ENCODE measurements at regions not wholly inside any gene's neighbourhood (a gene's known extent, or its start where the extent isn't known, plus 50 kb on each side); places are given as distances from the start of the nearest gene placed in this dataset.

DNA sequence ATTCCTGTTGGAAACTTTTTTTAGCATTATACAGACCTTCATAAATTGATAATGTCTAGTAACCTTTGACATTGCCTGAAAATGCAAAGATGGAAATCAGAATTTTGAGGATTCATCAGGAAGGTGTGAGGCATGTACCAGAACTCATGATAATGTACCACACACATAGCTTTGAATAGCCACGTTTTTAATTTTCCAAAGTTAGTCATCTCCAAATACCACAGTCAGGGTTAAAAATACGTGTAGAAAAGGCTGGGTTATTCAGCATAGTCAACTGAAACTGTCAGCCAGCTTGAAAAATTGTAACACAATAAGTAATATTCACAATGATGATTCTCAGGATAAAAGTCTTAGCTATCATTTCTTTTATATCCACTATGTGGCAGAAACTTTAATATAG lies 102.0 kb upstream of the THRB start:
- no peak for DNase-seq

DNA sequence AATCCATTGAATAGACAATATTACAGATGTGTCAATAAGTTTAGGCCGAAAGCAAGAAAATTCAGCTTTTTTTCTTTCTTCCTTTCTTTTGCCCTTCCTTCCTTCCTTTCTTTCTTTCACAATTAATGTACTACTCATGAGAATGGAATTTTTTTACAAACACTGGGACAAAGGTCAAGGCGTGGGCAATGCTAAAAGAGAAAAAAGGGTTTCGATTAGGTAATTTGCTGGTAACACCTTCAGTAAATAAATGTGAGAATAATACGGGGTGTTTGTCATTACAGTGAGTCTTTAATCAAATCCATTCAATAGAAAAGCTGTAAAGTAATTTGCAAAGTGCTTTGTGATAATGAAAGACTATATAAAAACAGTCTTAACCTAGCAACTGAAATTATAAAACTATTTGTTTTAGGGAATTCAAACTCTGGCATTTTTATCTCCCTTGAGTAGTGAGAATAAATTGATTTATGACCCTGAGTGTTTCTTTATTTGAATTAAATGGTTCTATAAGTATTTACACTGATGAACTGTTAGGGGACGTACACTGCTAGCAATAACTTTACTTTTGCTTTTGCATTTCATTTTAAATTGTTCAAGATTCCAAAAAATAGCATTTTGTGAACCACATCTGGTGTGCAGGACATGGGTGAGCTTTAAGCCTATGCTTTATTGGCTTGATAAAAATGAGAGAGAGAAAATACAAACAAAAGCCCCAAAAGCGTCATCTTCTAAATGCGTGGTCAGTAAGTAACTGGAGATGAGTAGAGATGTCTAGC lies 104.2 kb upstream of the THRB start:
- no peak for DNase-seq

DNA sequence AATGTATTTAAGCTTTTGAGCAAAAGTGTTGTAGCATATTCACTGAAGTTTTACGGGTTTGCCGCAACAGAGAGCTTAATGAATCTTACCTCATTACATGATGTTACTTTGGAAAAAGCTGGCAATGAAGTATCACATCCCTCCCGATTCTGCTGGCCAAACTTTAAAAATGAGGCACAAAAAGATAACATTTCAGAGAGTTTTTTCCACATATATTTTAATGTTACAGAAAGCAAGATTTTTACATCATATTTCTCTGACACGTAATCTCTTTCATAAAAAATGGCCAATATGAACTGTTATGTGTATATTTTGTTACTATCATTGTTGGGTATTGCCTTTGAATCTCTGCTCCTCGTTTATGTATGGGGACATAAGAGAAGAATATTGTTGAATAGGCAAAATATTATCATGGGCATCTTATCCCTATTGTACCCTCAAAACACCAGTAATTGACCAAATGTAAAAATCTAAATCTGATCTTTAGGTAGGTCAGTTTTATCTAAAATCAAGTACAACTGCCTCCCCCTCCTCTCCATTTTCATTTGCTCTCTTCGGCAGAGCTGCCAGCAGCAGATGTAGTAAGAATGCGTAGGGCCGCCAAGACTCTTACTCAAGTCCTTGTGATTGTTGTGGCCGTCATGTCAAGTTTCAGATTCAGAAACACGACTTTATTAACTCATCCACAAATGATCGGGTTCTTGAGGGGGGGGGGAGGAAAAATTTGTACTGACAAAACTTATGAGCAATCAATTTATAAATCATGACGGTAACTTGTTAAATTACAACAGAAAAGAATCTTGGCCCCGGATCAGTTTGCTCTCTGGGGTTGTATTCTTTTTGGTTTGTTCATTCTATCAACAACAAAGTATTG lies 106.7 kb upstream of the THRB start:
- DNase-seq: no peak

DNA sequence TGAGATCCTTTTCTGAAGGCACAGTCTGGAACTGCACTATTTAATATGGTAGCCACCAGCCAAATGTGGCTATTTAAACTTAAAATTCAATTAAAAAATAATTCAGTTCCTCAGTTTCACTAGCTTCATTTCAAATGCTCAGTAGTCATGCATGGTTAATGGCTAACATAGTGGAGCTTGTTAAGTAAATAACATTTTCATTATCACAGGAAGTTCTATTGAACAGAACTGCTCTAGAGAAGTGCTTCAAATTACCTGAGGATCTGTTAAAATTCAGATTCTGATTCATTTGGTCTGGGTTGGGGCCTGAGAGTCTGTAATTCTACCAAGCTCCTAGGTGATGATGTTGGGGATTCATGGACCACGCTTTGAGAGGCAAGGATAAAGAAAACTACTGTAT lies 109.6 kb upstream of the THRB start:
- no peak for DNase-seq

DNA sequence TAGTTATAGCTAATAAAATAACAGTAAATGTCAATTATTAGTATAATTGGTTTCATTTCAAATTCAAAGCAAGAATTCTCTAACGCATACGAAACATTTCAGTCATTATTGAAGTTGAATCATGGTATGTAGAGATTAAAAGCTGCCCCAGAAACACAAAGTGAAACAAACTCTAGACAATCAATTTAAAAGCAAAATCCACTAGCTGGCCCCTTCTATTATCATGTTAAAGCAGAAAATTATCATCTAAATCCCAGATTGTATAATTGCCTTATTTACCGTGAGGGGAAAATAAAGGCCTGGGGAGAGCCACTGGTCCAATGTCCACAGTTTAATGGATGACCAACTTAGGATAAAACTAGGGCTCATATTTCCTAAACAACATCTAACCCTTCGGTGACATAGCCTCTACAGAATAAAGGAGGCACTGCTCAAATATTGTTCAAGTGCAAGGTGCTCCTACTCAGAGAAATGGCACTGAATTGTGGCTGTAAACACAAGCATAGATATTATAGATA lies 110.9 kb upstream of the THRB start:
- no peak for DNase-seq

DNA sequence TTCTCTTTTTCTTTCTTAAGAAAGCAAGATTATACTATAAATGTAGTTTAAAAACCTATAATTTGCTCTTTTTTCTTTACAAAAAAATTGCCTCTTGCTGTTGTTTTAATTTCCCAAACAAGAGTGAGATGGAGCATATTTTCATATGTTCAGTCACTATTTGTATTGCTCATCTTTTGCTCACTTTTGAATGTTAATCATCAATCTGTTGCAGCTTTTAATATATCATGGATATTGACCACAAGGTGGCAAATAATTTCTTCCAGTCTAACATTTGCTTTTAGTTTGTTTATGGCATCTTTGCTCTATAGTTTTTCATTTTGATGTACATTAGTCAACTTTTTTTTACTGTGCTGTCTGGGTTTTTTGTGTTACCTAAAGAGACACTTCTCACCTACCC lies 112.6 kb upstream of the THRB start:
- no peak for DNase-seq

DNA sequence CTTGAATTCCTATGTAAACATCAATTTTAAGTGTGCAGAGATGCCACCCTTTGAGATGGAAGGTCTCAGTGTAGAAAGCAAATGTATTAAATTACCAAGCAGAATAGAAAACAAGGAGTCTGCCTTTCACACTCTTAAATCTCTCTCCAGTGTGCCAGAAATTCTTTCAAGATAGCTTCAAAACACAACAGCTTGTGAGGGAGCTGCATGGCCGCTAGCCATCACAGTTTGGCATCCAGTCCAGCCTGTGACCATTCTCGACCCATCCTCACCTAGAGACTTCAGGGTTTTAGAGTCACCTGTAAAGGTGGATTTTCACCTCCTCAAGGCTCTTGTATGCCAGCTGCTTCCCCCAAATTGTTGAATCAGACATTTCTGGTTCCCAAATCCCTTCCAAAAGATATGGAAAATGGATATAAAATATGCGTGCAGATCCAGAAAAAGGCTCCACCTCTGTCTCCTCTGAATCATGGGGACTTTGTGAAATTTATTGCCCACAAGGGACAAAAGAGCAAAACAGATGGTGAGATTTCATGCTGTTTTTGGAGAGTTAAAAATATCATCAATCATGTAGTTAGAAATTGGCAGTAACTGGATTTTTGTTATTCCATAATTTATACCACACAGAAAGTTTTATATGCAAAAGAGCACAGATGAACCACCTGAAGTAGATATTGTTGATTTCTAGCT lies 114.2 kb upstream of the THRB start:
- DNase-seq: no peak

DNA sequence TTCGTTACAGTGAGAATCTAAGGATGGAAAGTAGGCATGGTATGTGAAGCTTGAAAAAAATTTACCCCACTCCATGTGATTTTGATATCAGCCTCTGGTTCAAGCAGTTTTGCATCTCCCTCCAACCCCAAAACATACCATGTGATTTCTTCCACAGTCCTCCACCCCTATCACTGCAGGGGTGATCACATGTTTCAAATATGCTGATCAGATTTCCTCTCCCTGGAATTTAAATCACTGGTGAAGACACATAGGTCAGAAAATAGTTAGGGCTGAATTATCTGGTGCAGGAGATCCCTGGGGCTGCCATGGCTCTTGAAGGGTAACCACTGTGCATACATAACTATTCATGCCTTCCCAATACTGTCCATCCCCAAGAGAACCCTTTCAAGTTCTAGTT lies 119.7 kb upstream of the THRB start:
- DNase-seq: no peak

DNA sequence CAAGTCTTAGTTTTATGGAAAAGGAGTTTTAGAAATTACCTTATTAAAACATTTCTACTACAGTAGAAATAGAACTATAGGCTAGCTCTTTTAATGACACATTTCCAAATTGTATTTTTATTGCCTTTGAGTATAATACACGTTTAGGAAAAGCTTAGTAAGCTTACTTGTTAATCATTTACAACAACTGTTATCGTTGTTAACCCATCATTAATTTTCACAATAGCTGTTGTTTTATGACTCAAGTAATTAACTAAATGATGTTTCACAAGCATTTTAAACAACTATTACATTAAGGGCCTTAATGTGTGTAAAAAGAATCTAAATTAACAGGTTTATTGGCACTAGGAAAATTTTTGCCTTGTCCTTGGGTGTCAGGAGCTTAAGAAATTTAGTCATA lies 120.5 kb upstream of the THRB start:
- DNase-seq: no peak

DNA sequence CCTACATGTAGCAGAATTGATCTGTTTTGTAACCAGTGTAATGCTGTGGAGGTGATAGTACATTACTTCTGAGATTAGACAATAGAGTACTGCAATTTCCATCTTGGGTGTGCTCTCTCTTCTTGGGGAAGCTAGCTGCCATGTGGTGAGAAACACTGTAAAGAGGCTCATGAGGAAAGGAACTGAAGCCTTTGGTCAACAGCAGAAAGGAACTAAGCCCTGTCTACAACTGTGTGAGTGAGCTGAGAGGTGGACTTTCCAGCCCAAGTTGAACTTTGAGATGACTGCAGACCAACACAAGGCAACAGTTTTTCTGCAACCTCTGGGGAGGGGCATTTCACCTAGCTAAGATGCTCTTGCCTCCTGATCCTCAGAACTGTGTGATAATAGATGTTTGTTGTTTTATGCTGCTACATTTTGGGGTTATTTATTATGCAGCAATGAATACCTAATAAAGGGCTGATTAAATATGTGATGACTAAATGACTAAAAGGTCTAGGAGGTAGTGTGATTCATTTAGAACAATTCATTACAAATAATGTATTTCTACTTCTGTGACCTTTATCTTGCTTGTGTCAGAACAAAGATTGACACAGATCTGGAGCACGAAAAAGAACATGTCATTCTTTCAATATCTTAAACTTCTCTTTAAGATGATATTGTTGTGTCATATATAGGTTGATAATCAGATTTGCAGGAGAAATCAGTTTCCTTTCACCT lies 121.6 kb upstream of the THRB start:
- DNase-seq: no peak

DNA sequence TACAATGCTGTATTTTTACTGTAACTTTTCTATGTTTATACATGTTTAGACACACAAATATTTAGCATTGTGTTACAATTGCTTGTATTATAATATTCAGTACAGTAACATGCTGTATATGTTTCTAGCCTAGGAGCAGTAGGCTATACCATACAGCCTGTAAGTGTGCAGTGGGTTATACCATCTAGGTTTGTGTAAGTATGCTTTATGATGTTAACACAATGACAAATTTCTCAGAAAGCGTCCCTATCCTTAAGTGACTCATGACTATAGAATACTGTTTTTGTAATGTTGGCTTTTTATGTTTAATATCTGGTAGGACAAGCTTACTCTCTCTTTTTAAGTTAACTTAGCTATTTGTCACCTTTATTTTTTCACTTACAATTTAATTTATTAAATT lies 127.5 kb upstream of the THRB start:
- no peak for DNase-seq

DNA sequence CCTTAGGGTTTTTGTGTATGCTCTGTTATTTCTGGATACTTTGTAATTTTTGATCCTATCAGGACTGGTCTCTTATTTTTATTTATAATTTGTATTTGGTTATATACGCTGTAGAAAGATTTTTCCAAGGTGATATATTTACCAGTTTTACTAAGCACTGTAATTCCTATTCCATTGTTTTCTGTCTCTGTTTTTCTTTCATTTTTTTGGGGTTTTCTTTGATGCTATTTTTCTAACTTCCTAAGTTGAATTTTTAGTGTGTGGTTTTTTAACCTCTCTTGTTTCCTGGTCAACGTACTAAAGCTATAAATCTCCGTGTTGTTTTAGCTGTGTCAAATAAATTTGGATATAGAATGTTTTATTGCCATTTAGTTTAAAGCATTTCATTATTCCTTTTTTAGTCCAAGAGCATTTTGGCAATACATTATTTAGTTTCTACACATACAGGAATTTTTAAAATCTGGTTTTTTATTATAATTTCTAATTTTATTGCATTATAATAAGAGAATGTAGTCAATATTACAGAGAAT lies 128.1 kb upstream of the THRB start:
- DNase-seq: no peak

DNA sequence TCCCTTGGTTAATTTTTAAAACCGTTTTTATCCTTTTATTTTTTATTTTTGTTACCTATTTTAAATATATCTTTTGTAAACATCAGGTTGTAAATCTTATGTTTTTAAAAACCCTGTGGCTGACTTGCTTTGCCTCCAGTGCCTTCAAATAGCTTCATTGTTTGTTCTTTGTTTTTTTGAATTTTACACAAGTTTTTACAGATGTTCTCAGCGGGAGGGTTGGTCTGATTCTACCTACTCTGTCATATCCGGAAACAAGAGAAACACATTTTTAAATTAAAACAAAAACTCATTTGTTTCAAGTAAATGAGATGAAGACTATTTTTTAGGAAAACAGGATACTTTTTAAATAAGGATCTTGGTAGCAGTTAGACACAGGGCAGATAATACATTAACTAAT lies 129.0 kb upstream of the THRB start:
- no peak for DNase-seq

DNA sequence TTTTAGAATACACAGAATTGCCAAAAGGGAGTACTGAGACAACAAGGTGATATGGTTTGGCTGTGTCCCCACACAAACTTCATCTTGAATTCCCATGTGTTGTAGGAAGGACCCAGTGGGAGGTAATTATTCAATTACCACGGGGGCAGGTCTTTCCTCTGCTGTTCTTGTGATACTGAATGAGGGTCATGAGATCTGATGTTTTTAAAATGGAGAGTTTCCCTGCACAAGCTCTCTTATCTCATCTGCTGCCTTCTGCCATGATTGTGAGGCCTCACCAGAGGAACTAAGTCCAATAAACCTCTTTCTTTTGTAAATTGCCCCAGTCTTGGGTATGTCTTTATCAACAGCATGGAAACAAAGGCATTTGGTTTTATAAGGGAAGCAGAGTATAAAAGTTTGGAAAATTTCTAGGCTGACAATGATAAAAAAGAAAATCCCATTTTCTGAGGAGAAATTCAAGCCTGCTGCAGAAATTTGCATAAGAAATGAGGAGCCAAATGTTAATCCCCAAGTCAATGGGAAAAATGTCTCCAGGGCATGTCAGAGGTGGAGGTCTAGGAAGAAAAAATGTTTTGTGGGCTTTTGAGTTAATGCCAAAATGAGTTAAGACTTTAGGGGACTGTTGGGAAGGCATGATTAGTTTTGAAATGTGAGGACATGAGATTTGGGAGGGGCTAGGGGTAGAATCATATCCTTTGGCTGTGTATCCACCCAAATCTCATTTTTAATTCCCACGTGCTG lies 130.5 kb upstream of the THRB start:
- DNase-seq: no peak

DNA sequence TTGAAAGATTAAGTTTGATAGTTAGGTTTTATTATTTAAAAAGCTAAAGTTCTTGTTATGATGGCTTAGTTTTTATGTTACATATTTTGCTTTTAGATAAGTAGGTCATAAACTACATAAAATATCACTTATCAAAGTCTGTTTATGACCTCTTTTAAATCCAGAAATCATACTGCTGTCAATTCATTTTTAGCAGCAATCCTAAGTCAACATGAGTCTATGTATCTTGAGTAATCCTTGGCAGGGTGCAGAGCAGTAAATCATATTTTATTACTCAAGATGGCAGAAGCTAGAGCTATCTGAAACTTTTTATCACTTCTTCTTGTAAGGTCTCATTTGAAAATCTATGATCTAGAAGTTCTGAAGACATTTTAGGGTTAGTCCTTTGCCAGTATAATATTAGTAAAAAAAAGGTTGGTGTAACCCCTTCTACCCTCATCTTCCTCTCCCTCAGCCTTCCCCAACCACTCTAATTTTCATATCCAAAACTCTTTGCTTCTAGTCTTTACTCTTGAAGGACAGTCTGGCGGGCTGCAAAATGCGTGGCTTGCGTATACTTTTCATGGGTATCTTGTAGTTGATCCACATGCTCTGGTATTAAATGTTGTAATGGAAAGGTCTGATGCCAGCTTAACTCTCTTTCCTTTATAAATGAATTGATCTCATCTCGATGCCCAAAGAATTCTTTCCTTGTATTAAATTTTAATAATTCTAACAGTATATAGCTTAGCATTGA lies 134.0 kb upstream of the THRB start:
- DNase-seq: no peak

DNA sequence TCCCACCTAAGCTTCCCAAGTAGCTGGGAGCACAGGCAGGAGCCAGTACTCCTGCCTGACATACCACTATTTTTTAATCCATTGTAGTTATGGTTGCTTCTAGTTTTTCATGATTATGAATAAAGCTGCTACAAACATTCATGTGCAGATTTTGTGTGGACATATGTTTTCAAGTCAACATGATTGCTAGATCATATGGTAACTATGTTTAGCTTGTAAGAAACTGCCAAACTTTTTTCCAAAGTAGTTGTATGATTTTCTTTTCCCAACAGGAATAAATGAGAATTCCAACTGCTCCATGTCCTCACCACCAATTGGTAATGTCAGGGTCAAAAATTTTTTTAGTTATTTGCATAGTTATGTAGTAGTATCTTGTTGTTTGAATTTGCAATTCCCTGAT lies 136.8 kb upstream of the THRB start:
- DNase-seq: no peak

DNA sequence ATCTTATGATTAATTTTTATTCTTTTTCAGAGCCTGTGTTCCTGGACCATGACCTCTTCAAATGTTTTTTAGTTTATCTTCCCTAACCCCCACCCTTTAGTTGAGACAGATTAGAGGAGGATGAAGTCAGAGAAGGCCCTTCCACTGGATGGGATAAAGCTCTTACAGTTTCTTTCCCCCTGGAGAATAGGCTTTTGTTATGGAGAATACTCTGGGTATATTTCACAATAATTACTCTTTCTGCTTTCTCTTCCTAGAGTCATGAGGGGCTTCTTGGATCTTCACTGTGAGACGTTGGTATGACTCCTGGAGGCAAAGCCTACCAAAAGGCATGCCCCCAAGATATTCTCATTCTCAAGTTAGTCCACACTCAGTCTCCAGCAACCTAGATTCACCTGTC lies 144.4 kb upstream of the THRB start:
- no peak for DNase-seq

DNA sequence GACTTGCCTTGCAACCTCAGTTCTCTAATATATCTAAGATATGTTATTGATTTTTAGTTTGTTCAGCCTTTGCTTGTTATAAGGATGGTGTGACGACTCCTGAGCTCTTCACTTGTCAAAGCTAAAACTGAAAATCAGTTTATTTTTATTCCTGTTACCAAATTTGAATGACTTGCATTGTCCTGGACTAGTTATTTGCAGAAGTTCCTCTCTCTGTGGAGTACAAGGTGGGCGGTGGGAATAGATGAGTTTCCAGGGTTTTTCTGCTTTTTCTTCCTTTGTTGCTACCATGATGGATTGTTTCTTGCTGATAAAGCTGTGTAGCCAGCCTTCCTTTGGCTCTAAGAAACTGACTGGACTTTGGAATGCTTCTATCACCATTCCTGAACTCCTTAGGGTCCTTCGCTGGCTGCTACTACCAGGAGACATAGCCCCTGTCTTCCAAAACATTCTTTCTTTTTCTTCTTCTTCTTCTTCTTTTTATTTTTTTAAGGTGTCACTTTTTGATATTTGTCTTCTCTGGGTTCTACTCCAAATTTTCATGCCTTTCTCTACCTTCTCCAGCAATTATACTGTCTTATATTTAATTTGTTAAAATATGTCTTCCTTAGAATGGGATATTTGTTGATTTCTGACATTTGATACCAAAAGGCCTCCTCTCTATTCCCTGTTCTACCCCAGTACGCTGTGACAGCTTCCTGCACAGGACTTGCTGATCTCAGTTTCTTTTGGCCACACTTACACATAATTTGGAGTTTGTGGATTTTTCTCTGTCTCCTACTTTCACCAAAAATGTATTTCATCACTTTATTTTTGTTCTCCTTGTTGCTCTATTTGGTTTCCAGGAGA lies 145.1 kb upstream of the THRB start:
- no peak for DNase-seq

DNA sequence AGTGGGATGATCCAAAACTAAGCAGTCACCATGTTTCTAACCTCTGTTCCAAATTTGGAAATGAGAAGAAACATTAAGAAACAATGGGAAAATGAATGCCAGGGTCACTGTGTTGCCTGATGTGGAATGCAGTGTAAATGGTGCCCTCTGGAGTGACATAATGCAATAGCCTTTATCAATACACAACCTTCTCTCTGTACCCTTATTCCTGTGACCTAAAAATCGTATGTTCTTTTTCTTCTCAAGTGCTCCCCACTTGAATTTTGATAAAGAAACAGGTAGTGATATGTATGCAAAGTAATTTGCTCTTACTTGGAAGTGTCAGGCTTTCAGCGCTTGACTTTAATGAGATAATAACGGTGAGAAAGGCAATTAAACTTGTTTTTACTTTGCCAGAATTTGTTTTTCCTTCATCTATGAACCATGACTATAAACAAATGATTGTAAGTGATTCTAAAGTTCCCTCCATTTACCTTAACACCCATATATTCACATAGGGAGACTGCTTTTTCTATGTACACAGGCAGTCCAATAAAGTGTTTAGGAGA lies 145.8 kb upstream of the THRB start:
- DNase-seq: no peak

DNA sequence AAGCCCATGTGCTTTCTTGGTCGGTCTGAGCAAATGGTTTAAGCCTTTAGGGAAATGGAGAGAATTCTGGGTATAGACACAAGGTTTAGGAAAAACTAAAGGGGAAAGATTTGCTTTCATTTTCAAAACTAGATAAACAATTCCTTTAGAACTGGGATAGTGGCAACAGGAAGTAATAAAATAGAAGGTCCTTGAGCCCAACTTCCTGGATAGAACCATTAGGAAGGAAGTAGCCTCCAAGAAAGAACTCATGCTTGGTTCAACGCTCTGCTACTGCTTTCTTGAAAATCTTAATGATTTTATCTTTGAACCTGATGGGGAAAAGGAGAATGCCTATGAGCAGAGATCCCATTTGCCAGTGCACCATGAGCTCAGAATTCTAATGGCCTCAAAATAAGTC lies 147.0 kb upstream of the THRB start:
- DNase-seq: no peak

Measured in CD4-positive, alpha-beta T cell treated with Interleukin-1 beta for 1 hour (primary cell).